NCI-H748 treated with DMSO at 0.1 percent for 48 hours (cell line): ENCODE measurements at regions not wholly inside any gene's neighbourhood (a gene's known extent, or its start where the extent isn't known, plus 50 kb on each side); places are given as distances from the start of the nearest gene placed in this dataset.

Source experiments
- DNase-seq: peaks from one replicate; lab custom pipeline; 2025; lab: John Stamatoyannopoulos, UW

DNA sequence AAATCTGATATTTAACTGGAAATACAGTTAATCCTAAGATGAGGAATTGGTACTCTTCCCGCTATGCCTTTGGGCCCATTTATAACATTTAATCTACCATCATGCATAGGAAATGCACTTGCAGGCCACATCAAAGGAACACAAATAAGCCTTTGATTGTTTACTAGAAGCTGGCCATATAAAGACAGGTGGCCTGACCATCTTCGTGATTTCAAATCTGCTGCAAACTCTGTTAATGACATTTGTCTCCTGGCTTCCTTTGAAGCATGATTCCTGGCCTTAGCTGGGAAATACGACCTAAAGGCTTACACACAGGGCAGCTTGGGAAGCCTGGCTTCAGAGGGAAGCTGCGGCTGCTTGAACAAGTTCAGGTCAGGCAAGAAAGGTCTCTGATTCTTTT is 552.1 kb downstream of the CDH26 start:
- DNase-seq = no peak

DNA sequence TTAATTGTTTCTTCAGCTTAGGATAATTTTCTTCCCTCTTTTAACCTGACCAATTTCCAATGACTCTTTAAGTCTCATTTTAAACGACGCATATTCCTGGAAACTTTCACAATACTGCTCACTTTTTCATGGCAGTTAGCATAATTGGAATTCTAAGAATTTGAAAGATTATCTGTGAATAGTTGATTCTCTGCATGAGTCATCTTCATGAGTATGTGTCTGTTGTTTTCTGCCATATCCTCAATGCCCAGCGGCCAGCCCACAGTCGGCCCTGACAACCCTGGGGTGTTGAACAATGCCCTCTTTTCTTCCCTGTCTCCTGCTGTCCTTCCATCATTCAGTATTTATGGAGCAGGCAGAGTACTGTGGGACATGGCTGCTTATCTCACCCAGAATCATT is 554.2 kb downstream of the CDH26 start:
- no peak for DNase-seq

DNA sequence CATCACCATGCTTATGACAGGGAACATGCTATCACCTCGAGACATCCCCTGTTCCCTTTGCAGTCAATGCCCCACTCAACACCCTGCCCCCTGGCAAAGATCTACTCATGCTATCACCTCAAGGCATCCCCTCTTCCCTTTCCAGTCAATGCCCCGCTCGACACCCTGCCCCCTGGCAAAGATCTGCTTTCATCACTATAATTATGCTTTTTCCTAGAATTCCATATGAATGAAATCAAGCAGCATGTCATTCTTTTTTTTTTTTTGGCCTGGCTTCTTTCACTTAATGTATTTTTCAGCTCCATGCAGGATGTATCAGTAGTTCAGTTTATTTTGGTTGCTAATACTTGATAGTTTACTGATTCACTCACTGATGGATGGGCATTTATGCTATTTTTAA is 554.9 kb downstream of the CDH26 start:
- DNase-seq = no peak

DNA sequence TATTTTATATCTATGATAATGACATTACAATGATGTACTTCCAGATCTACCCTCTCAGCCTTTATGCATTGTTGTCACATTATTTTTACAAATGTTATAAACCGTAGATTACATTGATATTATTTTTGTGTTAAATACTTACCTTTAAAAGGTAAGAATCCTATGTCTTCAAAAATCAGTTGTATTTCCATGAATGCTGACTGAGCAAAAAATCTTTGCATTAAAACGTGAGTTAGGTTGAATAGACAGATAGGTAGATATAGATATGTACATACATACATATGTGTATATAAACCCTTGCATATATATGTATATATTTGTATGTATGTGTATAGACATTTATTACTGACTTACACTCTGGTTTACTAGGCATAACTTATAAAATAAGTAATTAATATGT is 558.2 kb downstream of the CDH26 start:
- DNase-seq = no peak

DNA sequence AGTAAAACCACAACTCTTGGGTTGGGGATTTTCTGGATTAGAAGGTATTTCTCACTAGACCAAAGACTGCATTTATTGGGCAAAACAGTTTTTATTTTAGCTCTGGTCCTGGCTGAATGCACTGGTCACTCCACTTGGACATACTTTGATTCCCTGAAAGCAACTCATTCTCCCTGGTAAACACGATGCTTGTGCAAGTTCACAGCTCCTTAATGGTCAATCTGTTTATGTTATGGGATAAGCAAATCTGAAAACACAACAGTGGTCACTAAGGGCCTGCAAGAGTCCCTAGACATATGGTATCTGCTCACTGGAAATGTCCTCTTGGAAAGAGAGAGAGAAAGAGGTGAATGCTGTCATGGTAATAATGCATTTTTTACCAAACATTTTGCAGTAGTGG is 559.8 kb downstream of the CDH26 start:
- no peak for DNase-seq

DNA sequence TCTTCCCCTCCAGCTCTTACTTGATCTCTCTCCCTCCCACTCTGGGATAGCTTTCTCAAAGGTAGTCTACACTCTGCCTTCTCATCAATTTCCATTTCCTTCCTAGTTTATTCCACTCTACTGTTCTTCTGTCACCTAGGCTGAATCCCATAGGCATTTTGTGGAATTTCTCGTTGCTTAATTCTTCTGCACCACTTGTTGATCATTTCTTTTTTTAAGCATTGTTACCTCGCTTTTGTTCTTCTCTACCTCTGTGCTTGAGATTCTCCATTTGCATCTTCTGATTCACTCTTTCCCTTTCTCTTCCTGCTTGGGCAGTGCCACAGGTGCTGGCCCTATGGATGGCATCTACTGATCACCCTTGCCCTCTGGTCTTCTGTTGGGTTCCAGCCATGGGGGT is 567.2 kb downstream of the CDH26 start:
- no peak for DNase-seq

DNA sequence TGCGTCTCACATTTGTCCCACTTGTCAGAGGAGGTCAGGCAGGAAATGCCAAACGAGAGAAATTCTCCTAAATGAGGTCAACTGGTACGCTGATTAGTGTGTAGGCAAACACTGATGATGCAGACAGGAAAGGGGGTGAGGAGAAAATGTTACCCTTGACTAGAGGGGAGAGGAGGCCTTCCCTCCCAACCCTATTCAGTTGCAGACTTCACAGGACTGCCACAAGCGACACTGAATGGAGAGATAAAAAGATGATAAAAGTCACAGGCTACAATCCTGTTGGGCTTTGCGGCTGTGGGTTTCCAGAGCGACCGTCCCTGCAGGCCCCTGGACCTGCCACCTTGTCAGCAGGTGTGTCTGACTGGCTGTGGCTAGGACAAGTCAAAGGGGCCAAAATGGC is 569.4 kb downstream of the CDH26 start:
- DNase-seq = no peak

DNA sequence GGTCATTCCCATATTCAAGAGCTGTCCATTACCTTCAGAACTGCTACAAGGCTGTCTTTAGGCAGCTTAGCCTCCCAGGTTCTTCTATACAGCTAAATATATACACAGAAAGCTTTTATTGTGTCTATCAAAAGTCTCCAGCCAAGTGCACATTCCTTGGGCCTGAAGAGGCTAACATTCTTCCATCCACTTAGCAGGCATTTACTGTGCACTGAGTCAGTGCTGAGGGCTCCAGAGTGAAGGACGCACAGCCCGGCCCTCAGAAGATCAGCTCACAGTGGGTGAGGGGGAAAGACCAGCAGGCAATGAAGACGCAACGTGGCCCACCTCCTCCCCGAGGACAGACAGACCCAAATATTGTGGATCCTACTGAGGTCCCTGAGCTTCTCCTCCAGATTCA is 569.9 kb downstream of the CDH26 start:
- DNase-seq = no peak

DNA sequence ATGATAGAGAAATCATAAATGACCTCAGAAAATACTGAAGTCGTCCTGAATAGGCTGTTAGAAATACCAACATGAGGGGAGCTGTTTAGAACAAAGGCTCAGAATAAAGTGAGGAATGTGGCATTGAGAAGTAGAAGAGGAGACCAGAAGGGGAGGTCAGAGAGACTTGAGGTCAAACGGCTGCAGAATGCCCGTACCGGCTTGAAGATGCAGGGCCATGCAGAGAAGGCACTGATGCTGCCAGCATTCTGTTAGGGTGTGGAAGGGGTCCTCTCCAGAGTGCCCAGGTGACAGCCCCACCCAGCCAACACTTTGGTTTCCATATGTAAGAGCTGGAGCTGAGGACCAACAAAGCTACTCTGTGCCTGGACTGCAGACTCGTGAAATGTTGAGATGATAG is 570.9 kb downstream of the CDH26 start:
- no peak for DNase-seq

DNA sequence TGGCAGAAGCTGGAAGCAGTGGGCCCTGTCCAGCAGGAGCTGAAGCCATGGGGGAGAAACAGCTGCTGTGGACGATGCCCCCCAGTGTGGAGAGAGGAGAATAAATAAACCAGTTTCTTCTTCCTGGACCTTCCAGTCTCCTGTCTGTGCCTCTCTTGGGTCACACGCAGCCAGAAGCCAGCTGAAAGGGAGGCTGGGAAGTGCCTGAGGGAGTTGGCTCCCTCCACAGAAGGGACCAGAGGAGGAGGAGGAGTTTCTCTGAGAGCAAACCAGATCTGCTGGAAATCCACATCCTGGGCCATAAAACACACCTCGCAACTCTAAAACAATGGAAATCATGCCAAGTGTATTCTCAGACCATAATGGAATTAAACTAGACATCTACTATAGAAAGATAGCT is 577.0 kb downstream of the CDH26 start:
- DNase-seq = no peak

DNA sequence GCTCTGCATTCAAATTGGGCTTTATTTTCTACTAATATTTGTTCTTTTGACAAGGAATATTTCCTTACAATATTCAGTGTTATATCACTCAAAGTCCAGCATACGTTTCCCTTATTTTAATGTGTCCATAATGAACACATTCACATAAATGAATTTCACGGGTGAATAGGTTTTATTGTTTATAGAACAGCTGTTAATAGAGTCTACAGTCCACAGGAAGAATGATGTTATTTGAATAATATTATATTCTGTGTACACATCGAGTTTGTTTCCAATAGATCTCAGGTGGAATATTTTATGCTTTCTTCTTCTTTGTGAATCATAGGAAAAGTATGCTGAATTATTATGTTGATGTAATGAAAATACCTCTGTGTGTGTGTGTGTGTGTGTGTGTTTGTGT is 582.4 kb downstream of the CDH26 start:
- DNase-seq = peak; percentile 5

DNA sequence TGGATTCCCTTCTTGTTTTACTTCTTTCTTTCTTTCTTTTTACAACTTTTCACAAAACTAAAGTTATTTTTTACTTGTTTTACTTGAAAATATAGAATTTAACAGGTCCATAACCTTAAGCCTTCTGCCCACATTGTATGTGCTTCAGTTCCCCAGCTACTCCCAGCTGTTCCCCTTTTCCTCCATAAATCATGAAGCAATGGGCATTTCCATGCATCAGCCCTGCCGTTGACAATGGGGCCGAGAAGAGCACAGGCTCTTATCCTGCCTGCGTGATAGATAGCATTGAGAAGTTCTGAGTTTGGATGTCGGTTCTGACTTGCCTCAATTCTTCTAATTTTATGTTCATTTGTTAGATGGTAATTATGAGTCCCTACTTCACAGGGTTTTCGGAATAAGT is 583.8 kb downstream of the CDH26 start:
- no peak for DNase-seq

DNA sequence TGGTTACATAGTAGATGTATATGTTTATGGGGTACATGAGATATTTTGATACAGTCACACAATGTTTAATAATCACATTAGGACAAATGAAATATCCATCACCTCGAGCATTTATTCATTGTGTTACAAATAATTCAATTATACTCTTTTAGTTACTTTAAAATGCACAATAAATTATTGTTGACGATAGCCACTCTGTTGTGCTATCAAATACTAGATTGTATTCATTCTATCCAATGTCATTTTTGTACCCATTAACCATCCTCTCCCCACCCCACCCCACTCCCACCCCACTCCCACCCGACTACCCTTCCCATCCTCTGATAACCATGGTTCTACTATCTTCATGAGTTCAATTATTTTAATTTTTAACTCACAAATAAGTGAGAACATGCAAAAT is 585.4 kb downstream of the CDH26 start:
- no peak for DNase-seq

DNA sequence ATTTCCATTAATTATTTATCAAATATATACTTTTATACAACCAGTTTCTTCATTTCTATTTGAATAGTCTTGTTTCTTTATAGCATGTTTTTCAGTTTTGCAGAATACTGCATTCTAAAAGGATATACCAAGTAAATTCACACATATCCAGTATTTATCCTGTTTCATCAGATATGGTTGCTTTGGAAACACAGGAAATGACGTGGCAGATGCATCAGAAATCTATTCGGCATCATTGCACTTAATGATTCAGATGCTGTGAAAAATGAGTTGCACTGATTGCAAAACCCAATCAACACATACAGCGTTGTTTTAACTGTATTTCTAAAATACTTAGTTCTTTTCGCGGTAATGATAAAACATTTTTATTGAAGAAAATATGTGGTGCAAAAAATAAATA is 594.9 kb downstream of the CDH26 start:
- no peak for DNase-seq

DNA sequence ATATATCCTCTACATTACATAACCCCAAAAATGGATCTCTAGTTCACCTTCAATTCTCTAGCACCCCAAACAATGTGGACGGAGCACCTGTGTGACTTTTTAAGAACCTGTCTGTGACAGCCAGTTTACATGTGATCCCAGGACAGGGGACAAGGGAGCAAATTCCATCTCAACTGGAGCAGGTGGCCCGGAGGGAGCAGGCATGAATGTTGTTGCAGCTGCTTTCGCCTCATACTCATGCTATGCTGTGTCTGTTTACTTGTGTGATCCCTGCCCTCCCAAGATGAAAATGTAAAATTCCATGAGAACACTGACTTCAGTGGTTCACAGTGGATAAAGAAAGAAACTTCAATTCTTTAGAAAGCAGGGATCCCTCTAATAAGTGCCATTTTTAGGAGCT is 600.3 kb downstream of the CDH26 start:
- no peak for DNase-seq

DNA sequence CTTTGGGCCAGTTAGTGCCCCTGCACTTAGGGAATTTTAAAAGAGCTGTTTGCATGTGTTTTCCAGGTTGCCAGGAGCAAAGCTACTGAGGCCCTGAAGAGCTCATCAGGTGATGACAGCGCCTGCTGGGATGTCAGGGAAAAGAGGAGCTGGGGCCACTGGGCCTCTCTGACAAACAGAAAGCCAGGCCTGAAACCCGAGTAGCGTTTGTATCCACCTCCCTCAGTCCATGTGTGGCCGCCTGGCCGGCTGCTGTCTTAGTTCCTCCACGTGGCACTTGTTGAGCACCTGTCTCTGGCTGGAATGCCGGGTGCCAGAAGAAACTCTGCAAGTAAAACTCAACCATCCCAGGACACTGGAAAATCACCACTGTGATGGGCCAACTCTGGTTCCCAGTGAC is 601.2 kb downstream of the CDH26 start:
- DNase-seq = no peak

DNA sequence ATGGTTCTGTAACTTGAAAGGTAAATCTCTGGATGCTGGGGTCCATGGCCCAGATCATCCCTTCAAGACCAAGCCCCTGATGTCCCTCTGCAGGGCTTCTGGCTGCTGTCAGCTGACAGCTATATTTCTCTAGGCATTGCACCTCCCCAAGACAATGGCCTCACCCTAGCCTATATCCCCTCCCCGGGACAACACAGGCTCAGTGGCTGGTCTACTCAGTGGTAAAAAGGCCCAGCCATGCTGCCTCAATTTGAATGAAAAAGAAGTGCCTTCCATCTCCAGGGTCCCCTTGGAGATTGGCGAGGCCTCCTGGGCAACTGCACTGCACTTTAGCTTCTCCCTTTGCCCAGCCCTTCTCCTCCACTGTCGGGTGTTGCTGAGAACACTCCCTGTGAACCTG is 602.8 kb downstream of the CDH26 start:
- no peak for DNase-seq

DNA sequence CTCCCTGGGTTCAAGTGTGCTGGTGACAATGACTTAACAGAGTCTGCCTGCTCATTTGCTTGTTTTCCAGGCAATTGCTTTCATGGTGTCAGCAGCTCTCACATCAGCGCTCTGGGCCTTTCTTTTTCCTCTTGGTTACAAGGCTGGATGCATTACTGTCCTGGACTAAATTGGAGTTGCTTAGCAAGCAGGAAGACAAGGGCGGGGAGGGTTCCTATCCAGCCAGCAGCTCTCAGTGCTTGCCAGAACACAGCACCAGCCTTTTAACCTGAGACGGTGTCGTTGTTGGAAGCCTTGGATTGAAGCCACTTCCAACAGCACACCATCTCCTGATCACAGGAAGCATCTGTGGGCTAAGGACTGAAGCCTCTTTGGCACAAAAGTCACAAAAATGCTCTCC is 606.9 kb downstream of the CDH26 start:
- DNase-seq = no peak

DNA sequence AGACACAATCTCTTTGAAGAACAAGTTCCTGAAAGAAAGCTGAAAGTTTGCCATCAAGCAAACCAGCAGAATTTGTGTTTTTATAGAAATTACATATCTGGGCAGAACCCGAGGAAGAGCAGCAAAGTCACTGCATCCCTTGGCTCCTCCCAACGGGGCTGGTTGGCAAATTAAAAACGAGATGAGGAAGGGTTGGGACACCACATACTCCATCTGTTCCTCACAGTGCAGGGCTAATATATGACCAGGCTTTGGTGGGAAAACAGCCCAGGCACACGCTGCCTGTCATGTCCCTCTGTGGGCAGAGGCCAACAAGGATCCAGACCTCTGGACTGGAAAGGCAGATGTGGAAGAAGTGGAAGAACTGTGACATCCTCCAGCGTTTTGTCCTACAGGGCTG is 607.3 kb downstream of the CDH26 start:
- DNase-seq = no peak

DNA sequence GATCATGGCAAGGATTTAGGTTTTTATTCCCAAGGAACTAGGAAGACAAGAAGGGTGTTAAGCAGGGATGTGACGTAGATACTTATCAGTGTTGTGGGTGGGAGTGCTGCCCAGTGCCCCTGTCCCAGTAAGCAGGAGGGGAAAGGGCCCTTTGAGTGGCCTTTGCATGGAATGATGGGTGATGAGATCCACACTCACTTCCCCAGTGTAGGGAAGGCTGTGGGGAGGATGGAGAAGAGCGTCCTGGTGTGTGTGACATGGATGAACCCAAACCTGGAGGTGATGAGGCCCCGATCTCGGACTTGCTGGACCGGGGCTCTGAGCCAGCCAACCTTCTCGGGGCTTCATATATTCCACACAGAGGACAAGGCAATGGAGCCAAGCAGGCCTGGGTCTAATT is 610.9 kb downstream of the CDH26 start:
- DNase-seq = no peak

DNA sequence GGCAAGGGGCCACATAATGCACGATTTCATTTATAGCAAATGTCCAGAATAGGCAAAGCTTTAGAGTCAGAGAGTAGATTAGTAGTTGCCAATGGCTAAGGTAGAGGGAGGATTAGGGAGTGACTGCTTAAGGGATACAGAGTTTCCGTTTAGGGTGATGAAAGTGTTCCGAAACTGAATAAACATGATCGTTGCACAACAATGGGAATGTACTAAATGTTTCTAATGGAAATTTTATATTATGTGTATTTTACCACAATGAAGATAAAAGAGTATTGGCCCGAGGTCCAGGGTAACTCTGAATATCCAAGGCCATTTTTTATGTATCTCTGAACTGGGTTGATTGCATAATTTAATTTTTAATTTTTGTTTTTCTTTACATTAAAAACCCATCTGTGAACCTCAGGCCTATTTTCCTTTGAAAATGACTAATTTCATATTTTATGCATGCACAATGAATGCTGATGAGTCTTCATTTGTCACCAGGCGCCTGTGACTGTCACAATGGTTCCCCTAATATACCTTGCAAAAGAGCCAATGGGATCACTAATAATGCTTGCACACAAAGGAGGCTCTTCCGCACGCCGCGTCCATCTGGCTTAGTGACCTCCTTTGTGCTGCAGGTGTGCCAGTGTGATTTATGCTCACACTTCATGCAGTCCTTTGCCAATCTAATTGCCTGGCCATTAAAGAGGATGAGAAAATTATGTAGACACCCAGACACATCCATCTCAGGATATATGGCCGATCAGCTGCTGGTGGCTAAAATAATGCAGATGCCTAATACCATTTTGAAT is 612.5 kb downstream of the CDH26 start:
- peak; percentile 79 for DNase-seq

DNA sequence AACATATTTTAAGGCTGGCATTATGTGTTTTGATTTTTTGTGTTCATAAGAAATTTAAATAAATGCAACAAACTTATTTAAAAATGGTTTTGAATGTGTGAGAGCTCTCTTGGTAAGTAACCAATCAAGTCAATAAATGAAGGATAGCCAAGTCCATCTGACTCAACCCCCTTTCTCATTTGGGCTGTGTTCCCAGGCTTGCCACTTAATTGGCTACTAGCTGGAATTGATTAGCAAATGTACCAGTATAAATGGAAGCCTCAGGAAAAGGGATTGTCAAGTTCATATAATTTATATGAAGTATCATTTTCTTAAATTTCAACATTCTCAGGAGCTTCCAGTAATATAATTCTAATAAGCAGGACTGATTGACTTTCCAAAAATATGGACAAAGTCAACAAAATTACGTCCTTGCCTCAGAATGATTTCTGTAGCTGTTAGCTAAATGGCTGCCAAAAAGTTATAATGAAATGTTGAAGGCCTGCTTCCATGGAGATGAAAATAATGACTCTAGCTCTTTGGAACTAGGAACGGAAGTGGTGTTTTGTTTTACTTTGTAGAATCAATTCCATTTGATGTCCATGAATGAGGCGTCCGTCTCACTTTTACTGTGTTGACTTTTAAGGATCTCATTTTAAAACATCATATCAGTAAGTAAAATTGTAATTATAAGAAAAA is 614.9 kb downstream of the CDH26 start:
- peak; percentile 86 for DNase-seq

DNA sequence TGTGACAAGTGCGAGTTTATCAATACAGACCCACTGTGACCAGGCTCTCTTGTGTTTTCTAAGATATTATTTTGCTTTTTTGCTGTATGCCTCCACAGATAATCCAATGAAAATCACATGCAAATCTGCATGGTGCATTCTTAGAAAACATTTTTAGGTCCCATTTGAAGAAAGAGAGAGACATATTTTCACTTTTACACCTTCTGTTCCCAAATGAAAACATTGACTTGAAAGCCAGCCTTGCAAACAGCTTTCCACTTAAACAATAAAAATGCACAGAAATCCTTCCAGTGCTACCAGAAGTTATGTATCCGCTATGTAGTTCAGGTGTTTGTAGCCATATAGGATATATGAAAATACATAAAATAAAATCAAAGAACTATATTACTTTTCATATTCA is 618.0 kb downstream of the CDH26 start:
- no peak for DNase-seq

DNA sequence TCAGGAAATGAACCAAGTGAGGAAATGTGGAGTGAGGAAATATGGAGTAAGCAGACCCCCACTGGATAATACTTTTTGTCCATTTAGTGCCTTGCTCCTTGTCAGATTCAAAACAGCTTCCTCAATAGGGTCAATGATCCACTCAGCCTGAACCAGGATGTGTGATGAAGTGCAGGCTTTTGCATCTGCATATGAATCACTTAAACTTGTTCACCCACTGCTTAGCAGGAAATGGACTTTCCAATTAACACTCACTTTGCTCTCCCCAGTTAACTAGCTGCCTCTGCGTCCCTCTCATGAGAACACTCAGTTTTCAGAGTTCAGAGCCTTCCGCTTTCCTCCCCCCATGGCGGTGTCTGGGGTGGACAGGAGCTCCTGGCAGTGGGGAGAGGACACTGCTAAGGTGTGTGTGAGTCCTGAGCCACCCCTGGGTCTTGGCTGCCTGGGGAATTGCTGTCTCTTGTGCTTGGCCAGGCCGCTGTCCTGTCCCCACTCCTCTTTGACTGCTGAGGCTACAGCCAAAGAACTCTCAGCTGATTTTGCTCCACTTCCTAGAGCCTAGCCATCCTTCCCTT is 621.8 kb downstream of the CDH26 start:
- no peak for DNase-seq
